H9 (cell line): ENCODE measurements at regions not wholly inside any gene's neighbourhood (a gene's known extent, or its start where the extent isn't known, plus 50 kb on each side); places are given as distances from the start of the nearest gene placed in this dataset.

ENCODE experiments used
- DNase-seq: peaks from one replicate; pipeline ENCODE4 v3.0.0-alpha.2; 2017
- H2AFZ ChIP-seq: one replicate; pipeline ENCODE4 v1.6.1; 2013; ENCODE audit warnings: mild to moderate bottlenecking, low read length, control low read depth, moderate library complexity
- H2AK5ac ChIP-seq: 2 replicates; pipeline ENCODE4 v1.6.1; 2013; ENCODE audit warnings: low read length, control low read depth, mixed read lengths; ENCODE audit not compliant: insufficient read length
- H2BK120ac ChIP-seq: one replicate; pipeline ENCODE4 v1.6.1; 2013; ENCODE audit warnings: low read depth, mild to moderate bottlenecking, low read length, control low read depth, inconsistent platforms; ENCODE audit not compliant: poor library complexity, severe bottlenecking
- H2BK12ac ChIP-seq: 2 replicates; pipeline ENCODE4 v1.6.1; 2013; ENCODE audit warnings: low read length, control low read depth, mixed read lengths, low read depth; ENCODE audit not compliant: insufficient read length
- H2BK15ac ChIP-seq: 2 replicates; pipeline ENCODE4 v1.6.1; 2013; ENCODE audit warnings: low read depth, low read length, control low read depth
- H2BK20ac ChIP-seq: one replicate; pipeline ENCODE4 v1.6.1; 2013; ENCODE audit warnings: low read depth, mild to moderate bottlenecking, low read length, control low read depth, inconsistent platforms; ENCODE audit not compliant: poor library complexity, severe bottlenecking
- H2BK5ac ChIP-seq: 2 replicates; pipeline ENCODE4 v1.6.1; 2013; ENCODE audit warnings: low read length, control low read depth, mixed read lengths; ENCODE audit not compliant: insufficient read length
- H3K14ac ChIP-seq: 2 replicates; pipeline ENCODE4 v1.6.1; 2013; ENCODE audit warnings: low read length, control low read depth; ENCODE audit not compliant: insufficient read depth
- H3K18ac ChIP-seq: 2 replicates; pipeline ENCODE4 v1.6.1; 2013; ENCODE audit warnings: low read depth, mild to moderate bottlenecking, mixed read lengths, low read length, control low read depth; ENCODE audit not compliant: insufficient read length
- H3K23ac ChIP-seq: 2 replicates; pipeline ENCODE4 v1.6.1; 2013; ENCODE audit warnings: low read length, control low read depth, mixed read lengths, low read depth; ENCODE audit not compliant: insufficient read length
- H3K23me2 ChIP-seq: 2 replicates; pipeline ENCODE4 v1.6.1; 2013; ENCODE audit warnings: low read depth, mild to moderate bottlenecking, mixed read lengths, low read length, control low read depth; ENCODE audit not compliant: insufficient read length, poor library complexity, severe bottlenecking
- H3K27ac ChIP-seq: 2 replicates; pipeline ENCODE4 v1.5.1; 2013; ENCODE audit warnings: low read length, control low read depth, mixed read lengths, low read depth; ENCODE audit not compliant: insufficient read length
- H3K27me3 ChIP-seq: 2 replicates; pipeline ENCODE4 v1.6.1; 2013; ENCODE audit warnings: low read length, control low read depth, inconsistent platforms; ENCODE audit not compliant: insufficient read depth
- H3K4ac ChIP-seq: 2 replicates; pipeline ENCODE4 v1.6.1; 2013; ENCODE audit warnings: low read depth, mild to moderate bottlenecking, control low read depth, inconsistent platforms, low read length, moderate library complexity
- H3K4me1 ChIP-seq: 2 replicates; pipeline ENCODE4 v1.6.1; 2013; ENCODE audit warnings: low read length, control low read depth, inconsistent platforms; ENCODE audit not compliant: insufficient read depth
- H3K4me2 ChIP-seq: 2 replicates; pipeline ENCODE4 v1.6.1; 2013; ENCODE audit warnings: low read length, control low read depth, mixed read lengths; ENCODE audit not compliant: insufficient read length, insufficient read depth
- H3K56ac ChIP-seq: 2 replicates; pipeline ENCODE4 v1.6.1; 2013; ENCODE audit warnings: low read depth, mild to moderate bottlenecking, mixed read lengths, low read length, control low read depth; ENCODE audit not compliant: insufficient read length
- H3K79me1 ChIP-seq: 2 replicates; pipeline ENCODE4 v1.6.1; 2013; ENCODE audit warnings: low read depth, mild to moderate bottlenecking, moderate library complexity, low read length, control low read depth, inconsistent platforms; ENCODE audit not compliant: insufficient read depth, poor library complexity, severe bottlenecking
- H3K79me2 ChIP-seq: 2 replicates; pipeline ENCODE4 v1.6.1; 2013; ENCODE audit warnings: low read length, control low read depth, inconsistent platforms; ENCODE audit not compliant: insufficient read depth
- H3K9ac ChIP-seq: 2 replicates; pipeline ENCODE4 v1.6.1; 2013; ENCODE audit warnings: low read length, control low read depth, mixed read lengths; ENCODE audit not compliant: insufficient read length; ENCODE audit errors: extremely low read depth
- H3K9me3 ChIP-seq: one replicate; pipeline ENCODE4 v1.6.1; 2013; ENCODE audit warnings: low read depth, low read length, inconsistent platforms; ENCODE audit not compliant: control insufficient read depth
- H3T11ph ChIP-seq: one replicate; pipeline ENCODE4 v1.6.1; 2013; ENCODE audit warnings: mild to moderate bottlenecking, low read length, control low read depth, inconsistent platforms
- H4K20me1 ChIP-seq: one replicate; pipeline ENCODE4 v1.6.1; 2013; ENCODE audit not compliant: control insufficient read depth, insufficient read length, insufficient read depth
- H4K5ac ChIP-seq: 2 replicates; pipeline ENCODE4 v1.6.1; 2013; ENCODE audit warnings: low read depth, mild to moderate bottlenecking, mixed read lengths, low read length, control low read depth; ENCODE audit not compliant: insufficient read length
- H4K8ac ChIP-seq: replicated peaks from 2 replicates; pipeline ENCODE4 v1.6.1; 2013; ENCODE audit warnings: low read length, control low read depth, mixed read lengths, low read depth; ENCODE audit not compliant: insufficient read length
- H4K91ac ChIP-seq: 2 replicates; pipeline ENCODE4 v1.6.1; 2013; ENCODE audit warnings: low read depth, mild to moderate bottlenecking, moderate library complexity, mixed read lengths, low read length, control low read depth; ENCODE audit not compliant: insufficient read length
- H3K27ac Mint-ChIP-seq, 3 experiments: 2 replicates in 2 of 3; 3 replicates in 1 of 3; pipeline ENCODE4 v1.8.0; 2020 to 2021; ENCODE audit warnings: mixed read lengths in 3 of 3, mild to moderate bottlenecking in 1 of 3, moderate library complexity in 1 of 3
- H3K27me3 Mint-ChIP-seq: 2 replicates; pipeline ENCODE4 v1.8.0; 2021; ENCODE audit warnings: low read depth, mild to moderate bottlenecking, moderate library complexity, mixed read lengths
- H3K36me3 Mint-ChIP-seq, 3 experiments: 2 replicates in 2 of 3; 3 replicates in 1 of 3; pipeline ENCODE4 v1.8.0; 2020 to 2021; ENCODE audit warnings: low read depth in 3 of 3, mixed read lengths in 3 of 3; ENCODE audit not compliant: insufficient read depth in 1 of 3
- H3K4me1 Mint-ChIP-seq, 2 experiments: 2 replicates each; pipeline ENCODE4 v1.8.0; 2020; ENCODE audit warnings: mixed read lengths in 2 of 2
- H3K4me3 Mint-ChIP-seq, 2 experiments: 2 replicates in 1 of 2; 3 replicates in 1 of 2; pipeline ENCODE4 v1.8.0; 2020 to 2021; ENCODE audit warnings: mild to moderate bottlenecking in 2 of 2, mixed read lengths in 2 of 2, moderate library complexity in 1 of 2
- H3K9me3 Mint-ChIP-seq, 2 experiments: 2 replicates in 1 of 2; 3 replicates in 1 of 2; pipeline ENCODE4 v1.8.0; 2020; ENCODE audit warnings: mild to moderate bottlenecking in 2 of 2, mixed read lengths in 2 of 2, moderate library complexity in 1 of 2
- CTCF ChIP-seq: fragments of 200-600 bp; sonication (generic); conservative IDR thresholded peaks from 3 replicates; pipeline ENCODE4 v1.8.0; 2021; ENCODE audit warnings: antibody characterized with exemption, mild to moderate bottlenecking
- WGBS: extraction: QIAGEN DNeasy Blood & Tissue Kit; methylation state at CpG from one replicate; pipeline ENCODE4 v1.1.7; 2013; ENCODE audit warnings: missing lambda C conversion rate, low lambda C conversion rate, mixed read lengths; ENCODE audit not compliant: insufficient read length; ENCODE audit errors: extremely low coverage; 5-methylcytosine and 5-hydroxymethylcytosine counted together

- Mint-ChIP-seq H3K4me3 (no peak overlapping the region), H3K27me3 (no peaks in the 10 kb centered on the region), H3K4me1 (peaks cover 9 to 11% of the 10 kb centered on the region in 2 experiments), H3K9me3 (peaks cover 4 to 13% of the 10 kb centered on the region in 2 experiments), H3K27ac (no peak overlapping the region), H3K36me3 (peaks cover 0 to 10% (median 2%) of the 10 kb centered on the region in 3 experiments; a peak in 3 of 7 replicates)
- no peak overlapping the region for H3K4ac ChIP-seq
- no peaks in the 10 kb centered on the region for H4K20me1 ChIP-seq
- H2BK15ac ChIP-seq: no peak overlapping the region
- no peak overlapping the region for H2AK5ac ChIP-seq
- no peaks in the 10 kb centered on the region for H3K79me2 ChIP-seq
- no peak overlapping the region for H2BK120ac ChIP-seq
- H3K79me1 ChIP-seq: no peaks in the 10 kb centered on the region
- H3K27ac ChIP-seq: no peak overlapping the region
- no peak overlapping the region for H4K8ac ChIP-seq
- no peak for DNase-seq
- H3K27me3 ChIP-seq: no peaks in the 10 kb centered on the region
- no peak overlapping the region for H2AFZ ChIP-seq
- H3K9ac ChIP-seq: no peak overlapping the region
- no peak overlapping the region for H2BK12ac ChIP-seq
- no peaks in the 10 kb centered on the region for H3K9me3 ChIP-seq
- no CpG with 5 or more reads among the region's 1 CpG for WGBS
- no peak overlapping the region for H3T11ph ChIP-seq
- H3K4me1 ChIP-seq: no peaks in the 10 kb centered on the region; the same call in 1 of the 2 replicates
- H3K56ac ChIP-seq: no peak overlapping the region
- no peak overlapping the region for H3K4me2 ChIP-seq
- H3K23me2 ChIP-seq: no peaks in the 10 kb centered on the region
- H2BK5ac ChIP-seq: no peak overlapping the region
- H4K5ac ChIP-seq: no peak overlapping the region
- no peak overlapping the region for H2BK20ac ChIP-seq
- H4K91ac ChIP-seq: no peak overlapping the region
- H3K18ac ChIP-seq: no peak overlapping the region
- no peak overlapping the region for H3K23ac ChIP-seq
- no peak for TF ChIP-seq CTCF
- no peak overlapping the region for H3K14ac ChIP-seq
These were observed 63.5 kb upstream of the FRMD4A start for GRCh38 chr10:14394179-14394578.
